H1 (cell line): ENCODE measurements at regions not wholly inside any gene's neighbourhood (a gene's known extent, or its start where the extent isn't known, plus 50 kb on each side); places are given as distances from the start of the nearest gene placed in this dataset.

Source experiments
- CTCF ChIA-PET: fragments of 300-600 bp; sonication (Branson Sonifier 250); formaldehyde crosslinking; loops from one replicate; lab custom pipeline; 2021; ENCODE audit not compliant: partially characterized antibody; lab: Charles Lee
- POLR2A ChIA-PET: fragments of 300-600 bp; sonication (Branson Sonifier 250); formaldehyde crosslinking; loops from one replicate; lab custom pipeline; 2021; ENCODE audit warnings: inconsistent platforms; ENCODE audit not compliant: partially characterized antibody; lab: Charles Lee
- DNase-seq, 2 experiments: peaks; one replicate each; pipeline versions ENCODE4 v3.0.0 to v3.0.0-alpha.2; 2010 to 2022; ENCODE audit warnings: low spot score in 2 of 2, low read depth in 1 of 2, mixed read lengths in 1 of 2
- FAIRE-seq: peaks from 2 replicates; lab custom pipeline; 2011; peaks lifted over from hg19 to GRCh38; lab: Jason Lieb, UNC
- H2AFZ ChIP-seq: 2 replicates; pipeline ENCODE4 v1.8.1; 2012; ENCODE audit warnings: low read length, inconsistent platforms
- H2AK5ac ChIP-seq: 2 replicates; pipeline ENCODE4 v1.6.1; 2013; ENCODE audit warnings: low read depth, low read length
- H2BK120ac ChIP-seq: replicated peaks from 2 replicates; pipeline ENCODE3; 2013; ENCODE audit warnings: low read depth, low read length, inconsistent platforms
- H2BK12ac ChIP-seq: 2 replicates; pipeline ENCODE4 v1.6.1; 2013; ENCODE audit warnings: low read depth, low read length
- H2BK15ac ChIP-seq: 2 replicates; pipeline ENCODE4 v1.6.1; 2013; ENCODE audit warnings: low read length
- H2BK20ac ChIP-seq: 2 replicates; pipeline ENCODE4 v1.6.1; 2013; ENCODE audit warnings: low read length
- H2BK5ac ChIP-seq: 2 replicates; pipeline ENCODE4 v1.6.1; 2013; ENCODE audit warnings: low read depth, low read length
- H3K14ac ChIP-seq: 2 replicates; pipeline ENCODE4 v1.6.1; 2013; ENCODE audit warnings: inconsistent platforms; ENCODE audit not compliant: insufficient read length
- H3K18ac ChIP-seq: 2 replicates; pipeline ENCODE4 v1.6.1; 2013; ENCODE audit warnings: low read length; ENCODE audit errors: extremely low read depth
- H3K23ac ChIP-seq: 2 replicates; pipeline ENCODE4 v1.6.1; 2013; ENCODE audit warnings: inconsistent platforms; ENCODE audit not compliant: insufficient read length
- H3K23me2 ChIP-seq: 2 replicates; pipeline ENCODE4 v1.6.1; 2013; ENCODE audit warnings: low read depth, low read length
- H3K27ac ChIP-seq: 2 replicates; pipeline ENCODE4 v1.6.1; 2011; ENCODE audit warnings: low read depth, low read length, inconsistent platforms
- H3K27me3 ChIP-seq, 4 experiments: replicated peaks in 1 of 4; 1 replicate in 1 of 4; 2 replicates in 3 of 4; pipeline versions ENCODE4 v1.6.1 to v1.8.1; 2011 to 2013; ENCODE audit warnings: low read length in 3 of 4, mild to moderate bottlenecking in 3 of 4, inconsistent platforms in 2 of 4, mixed read lengths in 2 of 4, moderate library complexity in 1 of 4; ENCODE audit not compliant: control insufficient read depth in 3 of 4, insufficient read depth in 3 of 4; ENCODE audit errors: extremely low read depth in 1 of 4
- H3K36me3 ChIP-seq, 4 experiments: 2 replicates each; pipeline versions ENCODE4 v1.6.1 to v1.8.1; 2011 to 2013; ENCODE audit warnings: mild to moderate bottlenecking in 4 of 4, low read length in 3 of 4, moderate library complexity in 2 of 4, control low read depth in 1 of 4, inconsistent platforms in 1 of 4; ENCODE audit not compliant: insufficient read depth in 4 of 4, control insufficient read depth in 2 of 4
- H3K4ac ChIP-seq: replicated peaks from 2 replicates; pipeline ENCODE3; 2013; ENCODE audit warnings: low read length, low read depth, mixed read lengths, inconsistent platforms; ENCODE audit not compliant: insufficient read length
- H3K4me1 ChIP-seq, 4 experiments: replicated peaks in 1 of 4; 1 replicate in 1 of 4; 2 replicates in 3 of 4; pipeline versions ENCODE4 v1.6.1 to v1.8.1; 2011 to 2013; ENCODE audit warnings: low read length in 3 of 4, inconsistent platforms in 2 of 4, mixed read lengths in 1 of 4; ENCODE audit not compliant: insufficient read depth in 4 of 4, control insufficient read depth in 3 of 4
- H3K4me2 ChIP-seq, 2 experiments: 2 replicates each; pipeline versions ENCODE4 v1.6.1 to v1.8.1; 2011 to 2013; ENCODE audit warnings: low read depth in 2 of 2, low read length in 2 of 2, control low read depth in 1 of 2, inconsistent platforms in 1 of 2, mild to moderate bottlenecking in 1 of 2; ENCODE audit not compliant: insufficient read depth in 1 of 2
- H3K4me3 ChIP-seq, 4 experiments: fragments of 200-600, 300-600 bp in 1 of 4; sonication (generic), shearing (Covaris generic), sonication (Bioruptor Twin) in 1 of 4; 2 replicates each; pipeline versions ENCODE4 v1.5.1 to v1.8.1; 2011 to 2016; ENCODE audit warnings: low read length in 4 of 4, low read depth in 3 of 4, control low read depth in 2 of 4, inconsistent platforms in 2 of 4, mild to moderate bottlenecking in 2 of 4, mixed read lengths in 1 of 4, moderate library complexity in 1 of 4; ENCODE audit not compliant: insufficient read depth in 2 of 4; ENCODE audit errors: extremely low read depth in 1 of 4
- H3K56ac ChIP-seq: replicated peaks from 2 replicates; pipeline ENCODE3; 2013; ENCODE audit warnings: low read depth, mild to moderate bottlenecking, mixed read lengths, low read length, inconsistent platforms; ENCODE audit not compliant: insufficient read length
- H3K79me1 ChIP-seq: 2 replicates; pipeline ENCODE4 v1.6.1; 2013; ENCODE audit warnings: low read depth, low read length, control low read depth
- H3K79me2 ChIP-seq, 2 experiments: 2 replicates each; pipeline versions ENCODE4 v1.6.1 to v1.8.1; 2012 to 2013; ENCODE audit warnings: low read length in 2 of 2, mild to moderate bottlenecking in 2 of 2, inconsistent platforms in 1 of 2; ENCODE audit not compliant: insufficient read depth in 2 of 2, control insufficient read depth in 1 of 2
- H3K9ac ChIP-seq, 4 experiments: replicated peaks in 1 of 4; 1 replicate in 1 of 4; 2 replicates in 3 of 4; pipeline versions ENCODE4 v1.6.1 to v1.8.1; 2011 to 2013; ENCODE audit warnings: low read depth in 3 of 4, low read length in 3 of 4, control low read depth in 2 of 4, mild to moderate bottlenecking in 2 of 4, moderate library complexity in 2 of 4, inconsistent platforms in 1 of 4; ENCODE audit errors: extremely low read depth in 1 of 4
- H3K9me3 ChIP-seq, 2 experiments: 2 replicates each; pipeline versions ENCODE4 v1.6.1 to v1.8.1; 2012 to 2013; ENCODE audit warnings: mild to moderate bottlenecking in 2 of 2, moderate library complexity in 2 of 2, control low read depth in 1 of 2, inconsistent platforms in 1 of 2, low read depth in 1 of 2, low read length in 1 of 2, mixed read lengths in 1 of 2; ENCODE audit not compliant: insufficient read depth in 2 of 2
- H4K20me1 ChIP-seq, 2 experiments: replicated peaks in 1 of 2; 2 replicates each; pipeline versions ENCODE3 to v1.8.1; 2011 to 2013; ENCODE audit warnings: inconsistent platforms in 2 of 2, low read length in 2 of 2, mild to moderate bottlenecking in 1 of 2; ENCODE audit not compliant: insufficient read depth in 2 of 2, control insufficient read depth in 1 of 2
- H4K5ac ChIP-seq: 2 replicates; pipeline ENCODE4 v1.6.1; 2013; ENCODE audit warnings: low read length, low read depth, mixed read lengths, inconsistent platforms; ENCODE audit not compliant: insufficient read length
- H4K8ac ChIP-seq: 2 replicates; pipeline ENCODE4 v1.8.0; 2013; ENCODE audit warnings: mild to moderate bottlenecking, moderate library complexity, low read length, inconsistent platforms; ENCODE audit not compliant: insufficient read depth; ENCODE audit errors: extremely low read depth
- H4K91ac ChIP-seq: replicated peaks from 2 replicates; pipeline ENCODE3; 2013; ENCODE audit warnings: low read length, mixed read lengths, inconsistent platforms; ENCODE audit not compliant: insufficient read length
- BCL11A ChIP-seq, 2 experiments: IDR thresholded peaks; one replicate each; pipeline ENCODE4 v1.6.1; 2011; ENCODE audit warnings: low read depth in 2 of 2, low read length in 2 of 2, mild to moderate bottlenecking in 2 of 2
- CHD1 ChIP-seq: IDR thresholded peaks from 2 replicates; pipeline ENCODE4 v1.6.1; 2012; ENCODE audit warnings: low read depth, low read length, improper control_type of control experiment
- CTCF ChIP-seq, 3 experiments: IDR thresholded peaks; 1 replicate in 2 of 3; 2 replicates in 1 of 3; pipeline versions ENCODE4 v1.5.1 to v1.6.1; 2011; ENCODE audit warnings: low read length in 3 of 3, mild to moderate bottlenecking in 3 of 3, inconsistent platforms in 2 of 3, low read depth in 1 of 3, moderate library complexity in 1 of 3; ENCODE audit not compliant: insufficient read depth in 1 of 3; ENCODE audit errors: control extremely low read depth in 1 of 3
- EP300 ChIP-seq, 2 experiments: IDR thresholded peaks; 1 replicate in 1 of 2; 2 replicates in 1 of 2; pipeline ENCODE4 v1.6.1; 2011 to 2012; ENCODE audit warnings: low read depth in 2 of 2, low read length in 2 of 2, mild to moderate bottlenecking in 2 of 2, borderline replicate concordance in 1 of 2, inconsistent platforms in 1 of 2, moderate library complexity in 1 of 2
- GTF2F1 ChIP-seq: IDR thresholded peaks from 2 replicates; pipeline ENCODE4 v1.6.1; 2012; ENCODE audit warnings: low read depth, low read length, improper control_type of control experiment, borderline replicate concordance
- HDAC2 ChIP-seq, 2 experiments: fragments of 300-600 bp in 1 of 2; sonication (generic) in 1 of 2; IDR thresholded peaks; 2 replicates each; pipeline ENCODE4 v1.6.1; 2011 to 2012; ENCODE audit warnings: low read depth in 2 of 2, low read length in 2 of 2, mild to moderate bottlenecking in 2 of 2, moderate library complexity in 2 of 2, borderline replicate concordance in 1 of 2, inconsistent platforms in 1 of 2
- HDAC6 ChIP-seq: IDR thresholded peaks from one replicate; pipeline ENCODE4 v1.7.1; 2012; ENCODE audit warnings: low read depth, mild to moderate bottlenecking, inconsistent platforms, low read length, moderate library complexity
- KDM4A ChIP-seq: IDR thresholded peaks from one replicate; pipeline ENCODE4 v1.7.1; 2012; ENCODE audit warnings: low read depth, mild to moderate bottlenecking, moderate library complexity, low read length, inconsistent platforms; ENCODE audit not compliant: severe bottlenecking
- MAX ChIP-seq: IDR thresholded peaks from 2 replicates; pipeline ENCODE4 v1.6.1; 2012; ENCODE audit warnings: inconsistent platforms
- SIN3A ChIP-seq, 2 experiments: IDR thresholded peaks in 1 of 2; conservative IDR thresholded peaks in 1 of 2; 2 replicates each; pipeline ENCODE4 v1.6.1; 2011 to 2012; ENCODE audit warnings: low read length in 2 of 2, improper control_type of control experiment in 1 of 2, low read depth in 1 of 2, mild to moderate bottlenecking in 1 of 2
- WGBS, 2 experiments: shearing (Covaris generic) in 1 of 2; methylation state at CpG; one replicate each; pipeline versions ENCODE4 v1.1.6 to v1.1.7; 2013 to 2015; ENCODE audit warnings: low lambda C conversion rate in 2 of 2, mixed read lengths in 2 of 2, inconsistent platforms in 1 of 2, low coverage in 1 of 2, missing lambda C conversion rate in 1 of 2; ENCODE audit not compliant: insufficient replicate concordance in 2 of 2, insufficient coverage in 1 of 2, insufficient read length in 1 of 2; ENCODE audit errors: extremely low coverage in 1 of 2, missing lambda C conversion rate in 1 of 2; 5-methylcytosine and 5-hydroxymethylcytosine counted together

- Histone ChIP-seq H3K23ac (no peak overlapping the region), H2BK120ac (no peak overlapping the region), H2BK15ac (no peak overlapping the region), H3K27me3 (no peaks in the 10 kb centered on the region), H3K4me1 (no peaks in the 10 kb centered on the region), H3K18ac (no peak overlapping the region), H3K4me3 (no peak overlapping the region; a peak in 1 of 8 replicates), H3K9ac (no peak overlapping the region), H2BK5ac (no peak overlapping the region), H3K23me2 (no peaks in the 10 kb centered on the region), H2AK5ac (no peak overlapping the region), H3K27ac (no peak overlapping the region), H3K4ac (no peak overlapping the region), H2BK20ac (no peak overlapping the region), H4K91ac (no peak overlapping the region), H3K79me2 (no peaks in the 10 kb centered on the region), H3K4me2 (no peak overlapping the region), H3K79me1 (no peaks in the 10 kb centered on the region), H2BK12ac (no peak overlapping the region), H3K14ac (no peak overlapping the region), H3K9me3 (peaks cover 14 to 15% of the 10 kb centered on the region in 2 experiments; a peak in 3 of 4 replicates), H3K56ac (no peak overlapping the region), H4K5ac (no peak overlapping the region), H2AFZ (no peak overlapping the region), H3K36me3 (no peaks in the 10 kb centered on the region), H4K8ac (no peak overlapping the region), H4K20me1 (no peaks in the 10 kb centered on the region)
- peak; percentile 86 for FAIRE-seq
- 52% methylated on average over 5 of the region's 5 CpGs; no CpG with 5 or more reads in 1 of the 2 experiments for whole genome bisulfite sequencing, 2 experiments
- POLR2A ChIA-PET = no interaction called here
- CTCF ChIA-PET = interaction anchor here (0.6 to 3.9 kb wide), 22 partner anchors 9 to 380 kb away, joined by 3 to 22 read pairs (median 4); no protein-coding TSS in a partner anchor
- DNase-seq = peak; percentile 29 to 56
- TF ChIP-seq HDAC2 (IDR thresholded peaks at IDR 0.05; ENCODE audit: borderline replicate concordance in 1 of 2, low read depth in 2 of 2, low read length in 2 of 2) = 0 out of 4 replicates have a peak, but pooled peaks of 1 of the 2 experiments have one; percentile 47
- no peak for TF ChIP-seq EP300 (IDR thresholded peaks at IDR 0.05; ENCODE audit: borderline replicate concordance in 1 of 2, low read depth in 2 of 2, low read length in 2 of 2)
- TF ChIP-seq KDM4A = no peak
- no peak for TF ChIP-seq MAX
- TF ChIP-seq CTCF (IDR thresholded peaks at IDR 0.05; ENCODE audit: control extremely low read depth in 1 of 3, insufficient read depth in 1 of 3, low read depth in 1 of 3, low read length in 3 of 3) = peak; percentile 38 to 84 (median 82)
- no peak for TF ChIP-seq GTF2F1
- no peak for TF ChIP-seq CHD1
- no peak for TF ChIP-seq SIN3A (conservative IDR thresholded peaks at IDR 0.05 in 1 of 2, IDR thresholded peaks at IDR 0.05 in 1 of 2; ENCODE audit: low read depth in 1 of 2, low read length in 2 of 2)
- TF ChIP-seq HDAC6 = no peak
- TF ChIP-seq BCL11A (IDR thresholded peaks at IDR 0.05; ENCODE audit: low read depth in 2 of 2, low read length in 2 of 2) = no peak
Measured at GRCh38 chr2:212863185-212863588, 288.2 kb downstream of the IKZF2 start.
